MCF 10A (cell line): ENCODE measurements at regions not wholly inside any gene's neighbourhood (a gene's known extent, or its start where the extent isn't known, plus 50 kb on each side); places are given as distances from the start of the nearest gene placed in this dataset.
"Not testable (repeated sequence)": the region's sequence is repeated elsewhere in the genome, so short reads cannot be mapped to it uniquely, and the experiment has no call there.

Experiments
- BruUV-seq: library from RNA; stranded (reverse); fragments of 400-500 nt; replicated peaks from 2 replicates; lab custom pipeline; 2021; lab: Mats Ljungman, UMichigan
- CTCF ChIA-PET: fragments of 300-600 bp; sonication (Branson Sonifier 250); formaldehyde crosslinking; extraction: SDS; loops from one replicate; lab custom pipeline; 2021; ENCODE audit warnings: antibody characterized with exemption, inconsistent platforms; lab: Yijun Ruan, JAX
- POLR2A ChIA-PET: fragments of 300-600, 350-650 bp; sonication (Branson Sonifier 250); formaldehyde crosslinking; extraction: SDS; loops from one replicate; lab custom pipeline; 2020; ENCODE audit warnings: antibody characterized with exemption, inconsistent platforms; lab: Yijun Ruan, JAX
- DNase-seq: peaks from one replicate; pipeline ENCODE4 v3.0.0-alpha.2; 2018; ENCODE audit not compliant: unreplicated experiment
- H3K27ac Mint-ChIP-seq: one replicate; pipeline ENCODE4 v1.8.0; 2022; ENCODE audit warnings: mild to moderate bottlenecking, low read depth, mixed read lengths; ENCODE audit not compliant: unreplicated experiment
- H3K27me3 Mint-ChIP-seq: one replicate; pipeline ENCODE4 v1.8.0; 2022; ENCODE audit warnings: mixed read lengths; ENCODE audit not compliant: insufficient read depth, unreplicated experiment
- H3K36me3 Mint-ChIP-seq: one replicate; pipeline ENCODE4 v1.8.0; 2022; ENCODE audit warnings: mild to moderate bottlenecking, moderate library complexity, mixed read lengths; ENCODE audit not compliant: insufficient read depth, unreplicated experiment
- H3K4me1 Mint-ChIP-seq: one replicate; pipeline ENCODE4 v1.8.0; 2022; ENCODE audit warnings: mixed read lengths; ENCODE audit not compliant: insufficient read depth, unreplicated experiment
- H3K4me3 Mint-ChIP-seq: one replicate; pipeline ENCODE4 v1.8.0; 2022; ENCODE audit warnings: mild to moderate bottlenecking, moderate library complexity, mixed read lengths; ENCODE audit not compliant: unreplicated experiment
- H3K9me3 Mint-ChIP-seq: one replicate; pipeline ENCODE4 v1.8.0; 2022; ENCODE audit warnings: mixed read lengths; ENCODE audit not compliant: unreplicated experiment
- CTCF ChIP-seq: fragments of 200-600 bp; IDR thresholded peaks from one replicate; pipeline ENCODE4 v1.8.0; 2022; ENCODE audit warnings: antibody characterized with exemption, mild to moderate bottlenecking; ENCODE audit not compliant: unreplicated experiment
- intact Hi-C: fragments of 100-400 bp; cut with micrococcal nuclease; formaldehyde crosslinking; loops from 2 replicates; pipeline ENCODE4 v1.14.1; 2022

- TF ChIP-seq CTCF, result no peak
- Mint-ChIP-seq H3K9me3 (no peaks in the 10 kb centered on the region), H3K4me3 (no peak overlapping the region), H3K27me3 (peaks cover 85% of the 10 kb centered on the region), H3K36me3 (no peaks in the 10 kb centered on the region), H3K27ac (no peak overlapping the region), H3K4me1 (no peaks in the 10 kb centered on the region)
- BruUV-seq, result no TSS peak
- DNase-seq, result no peak
- CTCF ChIA-PET, result no interaction called here
- intact Hi-C loops, result no loop called here
- POLR2A ChIA-PET, result no interaction called here
Observed at GRCh38 chr5:52627740-52628139, 160.0 kb upstream of the ITGA1 start.

GRCh38 chr5:52632281-52632680 is 155.4 kb upstream of the ITGA1 start:
- H3K9me3 Mint-ChIP-seq, result no peaks in the 10 kb centered on the region
- BruUV-seq, result no TSS peak
- CTCF ChIA-PET, result no interaction called here
- H3K36me3 Mint-ChIP-seq, result no peaks in the 10 kb centered on the region
- H3K27me3 Mint-ChIP-seq, result peaks cover 72% of the 10 kb centered on the region
- POLR2A ChIA-PET, result interaction anchor here (0.7 kb wide), 1 partner anchor 1711 kb away, joined by 3 read pairs; no protein-coding TSS in a partner anchor
- H3K4me3 Mint-ChIP-seq, result no peak overlapping the region
- DNase-seq, result no peak
- intact Hi-C loops, result no loop called here
- H3K27ac Mint-ChIP-seq, result no peak overlapping the region
- H3K4me1 Mint-ChIP-seq, result no peaks in the 10 kb centered on the region
- no peak for TF ChIP-seq CTCF

- POLR2A ChIA-PET, H3K4me1 Mint-ChIP-seq, BruUV-seq, H3K9me3 Mint-ChIP-seq, H3K36me3 Mint-ChIP-seq, H3K4me3 Mint-ChIP-seq, CTCF ChIA-PET, DNase-seq, H3K27ac Mint-ChIP-seq, intact Hi-C loops: not testable (repeated sequence)
- H3K27me3 Mint-ChIP-seq, result peaks cover 67% of the 10 kb centered on the region
Observed at GRCh38 chr5:52634171-52634570, 153.5 kb upstream of the ITGA1 start.

GRCh38 chr5:52638732-52639131 is 149.0 kb upstream of the ITGA1 start:
- H3K27ac Mint-ChIP-seq, result no peak overlapping the region
- intact Hi-C loops, result no loop called here
- no peak overlapping the region for H3K4me3 Mint-ChIP-seq
- TF ChIP-seq CTCF, result no peak
- BruUV-seq, result no TSS peak
- CTCF ChIA-PET, result interaction anchor here (0.6 to 1.4 kb wide), 4 partner anchors 12 to 1712 kb away, joined by 3 to 4 read pairs (median 4); no protein-coding TSS in a partner anchor
- no peaks in the 10 kb centered on the region for H3K4me1 Mint-ChIP-seq
- H3K9me3 Mint-ChIP-seq, result no peaks in the 10 kb centered on the region
- H3K36me3 Mint-ChIP-seq, result no peaks in the 10 kb centered on the region
- peaks cover 43% of the 10 kb centered on the region for H3K27me3 Mint-ChIP-seq
- POLR2A ChIA-PET, result no interaction called here
- no peak for DNase-seq

GRCh38 chr5:52648726-52649125 is 139.0 kb upstream of the ITGA1 start:
- DNase-seq, result no peak
- TF ChIP-seq CTCF, result no peak
- BruUV-seq, result no TSS peak
- ChIA-PET POLR2A (no interaction called here), CTCF (interaction anchor here (1.0 kb wide), 1 partner anchor 10 kb away, joined by 3 read pairs; no protein-coding TSS in a partner anchor)
- Mint-ChIP-seq H3K4me1 (no peaks in the 10 kb centered on the region), H3K9me3 (no peaks in the 10 kb centered on the region), H3K27ac (no peak overlapping the region), H3K27me3 (peaks cover 49% of the 10 kb centered on the region), H3K36me3 (no peaks in the 10 kb centered on the region), H3K4me3 (no peak overlapping the region)
- intact Hi-C loops, result no loop called here
